ENCODE measurements at regions not wholly inside any gene's neighbourhood (a gene's known extent, or its start where the extent isn't known, plus 50 kb on each side); places are given as distances from the start of the nearest gene placed in this dataset.

- no peak for TF ChIP-seq EP300 (IDR thresholded peaks at IDR 0.05)
- no peak for TF ChIP-seq CTCF (IDR thresholded peaks at IDR 0.05)
Measured at GRCh38 chr5:10834695-10835094, 73.7 kb upstream of the DAP start.
